ENCODE measurements at regions not wholly inside any gene's neighbourhood (a gene's known extent, or its start where the extent isn't known, plus 50 kb on each side); places are given as distances from the start of the nearest gene placed in this dataset.
"Not testable (repeated sequence)": the region's sequence is repeated elsewhere in the genome, so short reads cannot be mapped to it uniquely, and the experiment has no call there.

GRCh38 chr10:124176349-124177179 is 83.2 kb upstream of the CHST15 start:
- no peak for DNase-seq

DNA sequence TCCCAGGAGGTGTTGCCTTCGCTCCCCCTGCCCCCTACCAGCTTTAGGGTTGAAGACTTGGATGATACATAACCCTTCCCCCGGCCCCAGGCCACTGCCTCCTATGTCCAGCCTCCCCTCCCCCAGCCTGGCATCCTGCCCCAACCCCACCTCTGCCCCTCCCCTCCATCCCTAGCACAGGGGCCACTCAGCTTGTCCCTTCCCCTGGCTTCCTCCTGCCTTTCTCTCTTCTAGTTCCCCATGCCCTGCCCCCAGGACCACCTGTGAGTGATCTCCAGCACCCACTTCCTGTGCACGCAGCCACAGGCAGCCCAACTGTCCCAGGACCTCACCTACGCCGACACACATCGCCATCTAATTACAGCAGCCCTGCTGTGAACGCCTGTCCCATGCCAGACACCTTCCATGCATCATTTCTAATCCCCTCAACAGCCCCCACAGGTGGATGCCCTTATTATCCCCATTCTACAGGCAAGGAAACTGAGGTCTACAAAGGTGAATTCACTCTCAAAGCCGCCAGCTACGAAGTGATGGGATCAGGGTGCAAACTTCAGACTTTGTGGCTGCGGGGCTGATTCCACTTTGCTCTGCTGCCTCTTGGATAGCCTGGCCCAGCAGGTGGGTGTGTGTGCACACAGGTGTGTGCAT is 82.4 kb upstream of the CHST15 start:
- DNase-seq = no peak

GRCh38 chr10:124174673-124175645 is 81.6 kb upstream of the CHST15 start:
- DNase-seq = no peak

DNA sequence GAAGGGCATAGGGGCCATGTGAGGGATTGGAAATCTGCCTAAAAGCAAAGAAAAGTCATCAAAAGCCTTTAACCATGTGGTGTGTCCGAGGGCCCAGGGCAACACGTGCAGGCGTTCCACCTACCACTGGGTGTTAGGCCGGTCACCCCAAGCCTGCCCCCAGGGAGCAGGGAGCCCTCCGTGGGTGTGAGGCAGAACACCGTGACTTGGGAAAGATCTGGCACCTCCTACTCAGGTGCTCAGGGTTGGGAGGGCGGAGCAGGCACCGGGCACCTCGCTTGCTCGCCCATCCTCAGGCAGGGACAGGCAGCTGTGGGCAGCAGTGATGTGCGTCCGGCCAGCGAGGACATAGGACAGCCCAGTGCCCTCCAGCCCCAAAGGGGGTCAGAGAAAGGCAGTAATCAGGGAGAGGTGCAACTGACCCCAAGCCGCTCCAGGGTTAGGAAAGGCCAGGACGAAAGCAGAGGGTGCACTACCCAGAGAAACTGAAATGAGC is 80.7 kb upstream of the CHST15 start:
- DNase-seq = no peak

DNA sequence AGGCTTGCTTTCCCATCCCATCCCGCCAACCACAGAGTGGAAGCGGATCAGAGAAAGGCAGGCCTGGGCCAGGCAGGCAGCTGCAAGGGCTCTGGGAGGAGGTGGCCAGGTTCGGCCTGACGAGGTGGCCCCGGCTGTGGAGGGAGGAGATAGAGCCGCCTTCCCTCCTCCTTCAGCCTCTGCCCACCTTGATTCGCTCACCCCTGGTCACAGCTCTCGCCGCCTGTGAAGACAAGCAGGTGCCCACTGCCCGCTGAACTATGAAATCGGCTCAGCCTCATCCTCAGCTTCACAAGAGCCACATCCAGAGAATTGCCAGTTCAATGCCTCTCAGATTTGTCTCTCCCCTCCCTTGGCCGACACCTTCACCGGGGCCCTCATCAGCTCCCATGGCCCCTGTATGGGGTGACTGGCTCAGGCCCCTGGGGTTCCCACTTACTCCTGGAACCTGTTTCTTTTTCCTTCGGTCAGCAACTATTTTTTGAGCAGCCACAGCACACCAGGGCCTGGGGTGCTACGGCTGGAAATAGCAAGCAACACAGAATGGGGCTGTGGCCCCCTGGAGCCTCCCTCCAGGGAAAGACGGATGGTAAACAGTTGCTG is 80.0 kb upstream of the CHST15 start:
- DNase-seq = no peak

- no peak for DNase-seq
These were observed 79.0 kb upstream of the CHST15 start for GRCh38 chr10:124172181-124172916.

- DNase-seq = no peak
These were observed 78.2 kb upstream of the CHST15 start for GRCh38 chr10:124171561-124171960.

- no peak for DNase-seq
These were observed 77.2 kb upstream of the CHST15 start for GRCh38 chr10:124170631-124171030.

DNA sequence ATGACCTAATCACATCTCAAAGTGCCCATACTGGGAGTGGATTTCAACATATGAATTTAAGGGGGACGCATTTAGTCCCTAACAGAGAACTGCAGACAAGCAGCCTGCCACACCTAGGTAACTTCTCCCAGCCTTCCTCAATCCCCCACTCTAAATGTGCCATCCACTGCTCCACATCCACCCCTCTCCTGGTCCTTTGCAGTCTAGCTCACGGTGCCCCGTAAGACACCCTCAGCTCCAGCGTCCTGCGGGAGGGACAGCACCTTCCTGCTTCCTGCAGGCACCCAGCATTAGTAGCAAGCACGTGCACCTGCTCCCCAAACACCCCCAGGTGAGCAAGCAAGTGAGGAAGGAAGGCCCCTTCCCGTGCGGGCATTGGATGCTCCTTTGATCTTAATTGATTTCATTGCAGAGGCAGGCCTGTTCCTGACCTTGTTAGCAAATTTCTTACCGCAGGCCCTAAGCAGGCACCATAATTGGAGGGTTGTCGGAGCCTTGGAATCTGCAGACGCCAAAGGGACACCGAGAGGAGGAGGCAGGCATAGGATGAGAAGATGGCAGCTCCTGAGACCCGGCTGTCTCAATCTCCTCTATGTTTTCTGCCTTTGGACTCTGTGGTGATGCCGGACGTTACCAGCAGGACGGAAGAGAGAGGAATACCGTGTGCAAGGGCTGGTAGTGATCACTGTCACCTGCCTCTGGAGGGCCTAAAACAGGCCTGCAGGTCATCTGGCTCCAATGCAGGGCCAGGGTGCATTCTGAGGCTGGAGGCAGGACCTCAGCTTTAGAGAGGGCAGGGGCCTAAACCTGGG is 75.8 kb upstream of the CHST15 start:
- DNase-seq = no peak

- DNase-seq = no peak
These were observed 75.2 kb upstream of the CHST15 start for GRCh38 chr10:124168581-124168980.

DNA sequence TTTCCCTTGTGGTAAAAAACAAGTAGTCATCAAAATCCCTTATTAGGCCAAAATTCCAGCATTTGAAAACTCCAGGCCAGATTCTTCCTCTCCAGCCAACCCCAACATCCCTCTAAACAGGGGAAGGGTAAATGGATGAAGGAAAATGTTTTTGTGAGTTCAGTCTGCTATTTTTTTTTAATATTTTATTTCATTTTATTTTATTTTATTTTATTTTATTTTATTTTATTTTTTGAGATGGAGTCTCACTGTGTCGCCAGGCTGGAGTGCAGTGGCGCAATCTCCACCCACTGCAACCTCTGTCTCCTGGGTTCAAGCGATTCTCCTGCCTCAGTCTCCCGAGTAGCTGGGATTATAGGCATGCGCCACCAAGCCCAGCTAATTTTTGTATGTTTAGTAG is 74.5 kb upstream of the CHST15 start:
- DNase-seq = not testable (repeated sequence)

GRCh38 chr10:124166431-124167125 is 73.2 kb upstream of the CHST15 start:
- DNase-seq = no peak

- DNase-seq = no peak
These were observed 72.4 kb upstream of the CHST15 start for GRCh38 chr10:124165827-124166226.

DNA sequence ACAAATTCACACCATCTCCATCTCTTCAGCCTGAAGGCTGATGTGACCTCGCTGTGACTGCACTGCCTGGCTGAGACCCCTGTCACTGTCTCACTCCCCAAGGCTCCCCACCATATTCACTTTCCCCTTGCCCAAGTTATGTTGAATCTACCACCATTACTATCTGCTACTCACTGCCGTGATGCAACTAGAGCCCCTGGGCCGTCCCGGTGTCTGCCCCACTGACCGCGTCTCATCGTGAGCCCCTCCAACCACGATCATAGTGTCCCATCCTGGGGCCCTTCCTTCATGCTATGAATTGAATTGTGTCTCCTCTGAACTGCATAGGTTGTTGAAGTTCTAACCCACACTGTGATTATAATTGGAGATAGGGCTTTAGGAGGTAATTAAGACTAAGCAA is 71.9 kb upstream of the CHST15 start:
- DNase-seq = no peak

GRCh38 chr10:124164264-124164663 is 70.9 kb upstream of the CHST15 start:
- no peak for DNase-seq

GRCh38 chr10:124162774-124163354 is 69.5 kb upstream of the CHST15 start:
- no peak for DNase-seq

GRCh38 chr10:124162136-124162535 is 68.7 kb upstream of the CHST15 start:
- DNase-seq = no peak

DNA sequence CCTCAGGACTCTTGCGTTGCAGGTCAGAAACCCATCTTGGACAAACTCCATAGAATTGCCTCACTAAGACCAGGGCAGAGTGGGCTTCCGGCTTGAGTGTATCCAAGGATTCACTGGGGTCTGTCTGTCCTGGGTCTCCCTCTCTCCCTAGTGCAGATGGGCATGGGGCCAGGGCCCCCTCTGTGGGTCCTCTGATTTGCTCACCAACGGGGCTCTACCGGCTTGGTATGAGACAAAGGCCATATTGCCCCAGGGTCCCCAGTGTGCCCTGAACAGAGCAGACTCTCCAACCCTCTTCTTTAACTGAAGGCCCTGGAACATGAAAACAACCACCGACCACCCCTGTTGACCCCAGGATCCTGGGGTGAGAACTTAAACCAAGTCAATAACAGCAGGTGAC is 68.2 kb upstream of the CHST15 start:
- no peak for DNase-seq

DNA sequence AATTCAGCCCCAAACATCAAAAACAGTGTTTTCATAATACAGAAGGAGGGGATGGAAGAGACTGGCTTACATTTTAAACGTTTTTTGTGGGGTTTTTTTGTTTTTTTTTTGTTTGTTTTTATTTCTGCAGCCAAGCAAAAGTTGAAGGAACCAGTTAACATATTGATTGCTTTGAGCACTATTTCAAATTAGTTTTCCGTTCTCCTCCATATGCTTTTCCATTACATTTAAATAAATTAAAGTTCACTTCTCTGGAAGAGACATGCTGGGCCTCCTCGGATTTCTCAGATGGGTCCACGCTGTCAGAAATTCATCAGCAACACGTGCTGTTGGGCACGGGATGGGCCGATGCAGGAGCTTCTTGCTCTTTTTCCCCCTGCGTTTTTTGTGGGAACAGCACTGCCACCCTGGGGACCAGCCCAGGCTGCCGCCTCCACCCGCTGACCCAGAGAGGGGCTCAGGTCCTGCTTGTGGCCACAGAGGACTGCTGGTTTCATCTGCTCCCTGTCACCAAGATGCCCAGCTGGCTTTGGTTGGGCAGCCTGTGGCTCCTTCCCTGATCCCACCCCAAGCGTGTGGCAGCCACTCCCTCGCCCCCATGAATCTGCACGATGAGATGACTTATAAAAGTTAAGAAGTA is 67.7 kb upstream of the CHST15 start:
- no peak for DNase-seq

DNA sequence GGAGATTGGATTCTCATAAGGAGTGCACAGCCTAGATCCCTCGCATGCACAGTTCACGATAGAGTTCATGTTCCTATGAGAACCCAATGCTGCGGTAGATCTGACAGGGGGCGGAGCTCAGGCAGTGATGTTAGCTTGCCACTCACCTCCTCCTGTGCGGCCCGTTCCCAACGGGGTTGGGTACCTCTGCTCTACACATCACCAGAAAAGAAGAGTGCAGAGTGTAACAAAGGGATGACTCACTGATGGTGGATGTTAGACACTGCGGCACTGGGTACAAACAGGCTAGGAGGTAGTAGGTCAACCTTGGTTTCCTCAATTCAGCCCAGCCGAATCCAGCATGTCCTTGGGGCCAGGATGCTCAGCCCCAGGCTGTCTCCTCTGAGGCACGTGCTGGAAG is 66.8 kb upstream of the CHST15 start:
- DNase-seq = no peak

Data from suppressor macrophage treated with lipopolysaccharide for 1 hour (primary cell).